Natural killer cell treated with Interleukin-12 subunit alpha and Interleukin-12 subunit beta and Interleukin-15 and Interleukin-18, amount 100 ng/mL, for 72 hours (primary cell): ENCODE measurements at regions not wholly inside any gene's neighbourhood (a gene's known extent, or its start where the extent isn't known, plus 50 kb on each side); places are given as distances from the start of the nearest gene placed in this dataset.

ENCODE experiments used
- ATAC-seq, 2 donors: fragments of 150-1000 bp; cut with Tn5 transposase in 1 of 2; sonication (Bioruptor Pico), chemical (Tn5 transposase) in 1 of 2; 2 replicates each; pipeline ENCODE4 v1.10.0; 2021
- DNase-seq: peaks from one replicate; pipeline ENCODE4 v3.0.0; 2022; ENCODE audit warnings: low spot score
- H3K27ac Mint-ChIP-seq, 2 donors: 1 replicate in 1 of 2; 2 replicates in 1 of 2; pipeline ENCODE4 v1.8.0; 2022; ENCODE audit warnings: mixed read lengths in 2 of 2, mild to moderate bottlenecking in 1 of 2, moderate library complexity in 1 of 2
- H3K27me3 Mint-ChIP-seq, 2 donors: 1 replicate in 1 of 2; 2 replicates in 1 of 2; pipeline ENCODE4 v1.8.0; 2022; ENCODE audit warnings: mixed read lengths in 2 of 2
- H3K36me3 Mint-ChIP-seq: one replicate; pipeline ENCODE4 v1.8.0; 2022; ENCODE audit warnings: mixed read lengths
- H3K4me1 Mint-ChIP-seq, 2 donors: 1 replicate in 1 of 2; 2 replicates in 1 of 2; pipeline ENCODE4 v1.8.0; 2022; ENCODE audit warnings: low read depth in 2 of 2, mixed read lengths in 2 of 2, mild to moderate bottlenecking in 1 of 2
- H3K4me3 Mint-ChIP-seq: one replicate; pipeline ENCODE4 v1.8.0; 2022; ENCODE audit warnings: mixed read lengths
- H3K9me3 Mint-ChIP-seq: 2 replicates; pipeline ENCODE4 v1.8.0; 2022; ENCODE audit warnings: mixed read lengths

GRCh38 chr1:206417774-206418614 is 52.3 kb upstream of the IKBKE start:
- Mint-ChIP-seq H3K27me3 (no peaks in the 10 kb centered on the region), H3K9me3 (no peaks in the 10 kb centered on the region), H3K36me3 (peaks cover 15% of the 10 kb centered on the region), H3K4me1 (peaks cover 0 to 15% of the 10 kb centered on the region in 2 donors), H3K27ac (peak overlapping the region in 1 of 2 donors; percentile 67), H3K4me3 (no peak overlapping the region)
- no peak for ATAC-seq
- DNase-seq: no peak

- H3K36me3 Mint-ChIP-seq: peaks cover 26% of the 10 kb centered on the region
- H3K4me1 Mint-ChIP-seq: peaks cover 0 to 12% of the 10 kb centered on the region in 2 donors
- H3K27me3 Mint-ChIP-seq: no peaks in the 10 kb centered on the region
- ATAC-seq (no peak), DNase-seq (no peak)
- H3K27ac Mint-ChIP-seq: peak overlapping the region; percentile 51 to 59
- no peaks in the 10 kb centered on the region for H3K9me3 Mint-ChIP-seq
- no peak overlapping the region for H3K4me3 Mint-ChIP-seq
These were observed 51.0 kb upstream of the IKBKE start for GRCh38 chr1:206419250-206419649.

- no peak for DNase-seq
- no peak overlapping the region for H3K4me3 Mint-ChIP-seq
- no peak for ATAC-seq
These were observed 50.5 kb upstream of the IKBKE start for GRCh38 chr1:206419783-206420182.

GRCh38 chr1:206420471-206420870 is 49.8 kb upstream of the IKBKE start:
- Mint-ChIP-seq H3K4me1 (peaks cover 0 to 7% of the 10 kb centered on the region in 2 donors), H3K4me3 (no peak overlapping the region), H3K27me3 (no peaks in the 10 kb centered on the region), H3K36me3 (peaks cover 26% of the 10 kb centered on the region), H3K9me3 (no peaks in the 10 kb centered on the region), H3K27ac (no peak overlapping the region)
- ATAC-seq: no peak
- no peak for DNase-seq

More at GRCh38 chr1:206419783-206420182, 50.5 kb upstream of the IKBKE start:
- H3K36me3 Mint-ChIP-seq: peaks cover 26% of the 10 kb centered on the region
- H3K9me3 Mint-ChIP-seq: no peaks in the 10 kb centered on the region
- H3K27ac Mint-ChIP-seq: peak overlapping the region in 1 of 2 donors; percentile 59
- no peaks in the 10 kb centered on the region for H3K27me3 Mint-ChIP-seq
- peaks cover 0 to 10% of the 10 kb centered on the region in 2 donors for H3K4me1 Mint-ChIP-seq
